Natural killer cell (primary cell): ENCODE measurements at regions not wholly inside any gene's neighbourhood (a gene's known extent, or its start where the extent isn't known, plus 50 kb on each side); places are given as distances from the start of the nearest gene placed in this dataset.

ENCODE experiments used
- ATAC-seq, 3 donors: fragments of 150-1000 bp in 2 of 3; fragments of 200-7000 bp in 1 of 3; cut with Tn5 transposase; 1 replicate in 1 of 3; 2 replicates in 2 of 3; pipeline ENCODE4 v1.10.0; 2021; ENCODE audit warnings: mild to moderate bottlenecking in 2 of 3, moderate library complexity in 2 of 3
- DNase-seq, 2 donors: peaks; one replicate each; pipeline versions ENCODE4 v3.0.0 to v3.0.0-alpha.2; 2013 to 2021; ENCODE audit warnings: mixed read lengths in 1 of 2
- H3K27ac ChIP-seq: one replicate; pipeline ENCODE4 v1.5.1; 2013; ENCODE audit warnings: mild to moderate bottlenecking, low read length
- H3K27me3 ChIP-seq: one replicate; pipeline ENCODE4 v1.6.1; 2013; ENCODE audit warnings: low read length; ENCODE audit not compliant: control insufficient read depth, insufficient read depth
- H3K36me3 ChIP-seq: one replicate; pipeline ENCODE4 v1.6.1; 2013; ENCODE audit warnings: low read length; ENCODE audit not compliant: control insufficient read depth, insufficient read depth
- H3K4me1 ChIP-seq: one replicate; pipeline ENCODE4 v1.6.1; 2013; ENCODE audit warnings: low read length; ENCODE audit not compliant: control insufficient read depth, insufficient read depth
- H3K4me3 ChIP-seq: one replicate; pipeline ENCODE4 v1.5.1; 2013; ENCODE audit warnings: low read length
- H3K9me3 ChIP-seq: one replicate; pipeline ENCODE4 v1.6.1; 2013; ENCODE audit warnings: low read length; ENCODE audit not compliant: control insufficient read depth, insufficient read depth
- H3K27ac Mint-ChIP-seq, 2 donors: one replicate each; pipeline ENCODE4 v1.8.0; 2022; ENCODE audit warnings: mild to moderate bottlenecking in 2 of 2, mixed read lengths in 2 of 2, moderate library complexity in 1 of 2
- H3K27me3 Mint-ChIP-seq, 2 donors: one replicate each; pipeline ENCODE4 v1.8.0; 2022; ENCODE audit warnings: low read depth in 2 of 2, mixed read lengths in 2 of 2
- H3K36me3 Mint-ChIP-seq: one replicate; pipeline ENCODE4 v1.8.0; 2022; ENCODE audit warnings: mixed read lengths
- H3K4me1 Mint-ChIP-seq, 2 donors: one replicate each; pipeline ENCODE4 v1.8.0; 2022; ENCODE audit warnings: mixed read lengths in 2 of 2
- H3K4me3 Mint-ChIP-seq: one replicate; pipeline ENCODE4 v1.8.0; 2022; ENCODE audit warnings: mild to moderate bottlenecking, moderate library complexity, mixed read lengths
- H3K9me3 Mint-ChIP-seq, 2 donors: one replicate each; pipeline ENCODE4 v1.8.0; 2022; ENCODE audit warnings: mixed read lengths in 2 of 2
- CTCF ChIP-seq: fragments of 200-600 bp; IDR thresholded peaks from one replicate; pipeline ENCODE4 v1.8.0; 2022; ENCODE audit warnings: antibody characterized with exemption
- WGBS: methylation state at CpG from one replicate; pipeline ENCODE4 v1.1.7; 2013; ENCODE audit warnings: missing lambda C conversion rate; ENCODE audit not compliant: insufficient coverage; 5-methylcytosine and 5-hydroxymethylcytosine counted together
- intact Hi-C: fragments of 100-400 bp; cut with micrococcal nuclease; formaldehyde crosslinking; loops from one replicate; pipeline ENCODE4 v1.14.2; 2022

GRCh38 chr6:22363166-22363713 is 66.4 kb upstream of the PRL start:
- Histone ChIP-seq H3K9me3 (no peaks in the 10 kb centered on the region), H3K27me3 (no peaks in the 10 kb centered on the region), H3K4me3 (no peak overlapping the region), H3K36me3 (no peaks in the 10 kb centered on the region), H3K4me1 (no peaks in the 10 kb centered on the region), H3K27ac (no peak overlapping the region)
- ATAC-seq = no peak
- H3K4me3 Mint-ChIP-seq = no peak overlapping the region
- intact Hi-C loops = no loop called here
- H3K4me1 Mint-ChIP-seq = no peaks in the 10 kb centered on the region
- WGBS = 82% methylated on average over 1 of the region's 1 CpG
- H3K27ac Mint-ChIP-seq = no peak overlapping the region
- H3K36me3 Mint-ChIP-seq = no peaks in the 10 kb centered on the region
- peaks cover 3 to 6% of the 10 kb centered on the region in 2 donors for H3K9me3 Mint-ChIP-seq
- no peak for DNase-seq
- no peaks in the 10 kb centered on the region for H3K27me3 Mint-ChIP-seq
- no peak for TF ChIP-seq CTCF

GRCh38 chr6:22363714-22364239 is 66.9 kb upstream of the PRL start:
- no peak for TF ChIP-seq CTCF
- peaks cover 3 to 6% of the 10 kb centered on the region in 2 donors for H3K9me3 Mint-ChIP-seq
- no peak overlapping the region for H3K4me3 Mint-ChIP-seq
- no peaks in the 10 kb centered on the region for H3K27me3 Mint-ChIP-seq
- H3K27ac Mint-ChIP-seq = no peak overlapping the region
- Histone ChIP-seq H3K4me1 (no peaks in the 10 kb centered on the region), H3K36me3 (no peaks in the 10 kb centered on the region), H3K27me3 (no peaks in the 10 kb centered on the region), H3K4me3 (no peak overlapping the region), H3K9me3 (no peaks in the 10 kb centered on the region), H3K27ac (no peak overlapping the region)
- 93% methylated on average over 3 of the region's 4 CpGs for WGBS
- ATAC-seq (no peak), DNase-seq (no peak)
- no peaks in the 10 kb centered on the region for H3K36me3 Mint-ChIP-seq
- no peaks in the 10 kb centered on the region for H3K4me1 Mint-ChIP-seq
- intact Hi-C loops = no loop called here

- TF ChIP-seq CTCF = no peak
- Mint-ChIP-seq H3K27me3 (no peaks in the 10 kb centered on the region), H3K36me3 (no peaks in the 10 kb centered on the region), H3K4me3 (no peak overlapping the region), H3K9me3 (peaks cover 1 to 4% of the 10 kb centered on the region in 2 donors), H3K4me1 (no peaks in the 10 kb centered on the region), H3K27ac (no peak overlapping the region)
- 73% methylated on average over 2 of the region's 2 CpGs for WGBS
- intact Hi-C loops = no loop called here
- no peaks in the 10 kb centered on the region for H3K9me3 ChIP-seq
- no peak for DNase-seq
- no peak overlapping the region for H3K4me3 ChIP-seq
- H3K27me3 ChIP-seq = no peaks in the 10 kb centered on the region
- H3K27ac ChIP-seq = no peak overlapping the region
- no peaks in the 10 kb centered on the region for H3K4me1 ChIP-seq
- ATAC-seq = no peak
- no peaks in the 10 kb centered on the region for H3K36me3 ChIP-seq
Observed at GRCh38 chr6:22364306-22364705, 67.5 kb upstream of the PRL start.

- peaks cover 3 to 6% of the 10 kb centered on the region in 2 donors for H3K9me3 Mint-ChIP-seq
- WGBS = 100% methylated on average over 1 of the region's 4 CpGs
Observed at GRCh38 chr6:22366214-22366613, 69.4 kb upstream of the PRL start.

More at GRCh38 chr6:22366214-22366613, 69.4 kb upstream of the PRL start:
- Mint-ChIP-seq H3K27me3 (no peaks in the 10 kb centered on the region), H3K27ac (no peak overlapping the region), H3K4me3 (no peak overlapping the region), H3K4me1 (no peaks in the 10 kb centered on the region), H3K36me3 (no peaks in the 10 kb centered on the region)
- Histone ChIP-seq H3K36me3 (no peaks in the 10 kb centered on the region), H3K27ac (no peak overlapping the region), H3K9me3 (no peaks in the 10 kb centered on the region), H3K4me3 (no peak overlapping the region), H3K4me1 (no peaks in the 10 kb centered on the region), H3K27me3 (no peaks in the 10 kb centered on the region)
- ATAC-seq (peak in 1 of 3 donors; percentile 52), DNase-seq (no peak)
- intact Hi-C loops = no loop called here
- no peak for TF ChIP-seq CTCF
